Stimulated activated CD4-positive, alpha-beta T cell treated with anti-CD3 and anti-CD28 coated beads, Interleukin-1b, Interleukin-23, amount 100 ng/mL, for 48 hours (primary cell): ENCODE measurements at regions not wholly inside any gene's neighbourhood (a gene's known extent, or its start where the extent isn't known, plus 50 kb on each side); places are given as distances from the start of the nearest gene placed in this dataset.
"Not testable (repeated sequence)": the region's sequence is repeated elsewhere in the genome, so short reads cannot be mapped to it uniquely, and the experiment has no call there.

ENCODE experiments used
- DNase-seq: peaks from one replicate; pipeline ENCODE4 v3.0.0-alpha.2; 2020

GRCh38 chr4:180360113-180360512, 1883.1 kb upstream of the TENM3 start:
- DNase-seq: not testable (repeated sequence)

- no peak for DNase-seq
These were observed 1879.4 kb upstream of the TENM3 start for GRCh38 chr4:180363815-180364214.

- no peak for DNase-seq
These were observed 1870.5 kb upstream of the TENM3 start for GRCh38 chr4:180372691-180373090.

- DNase-seq: no peak
These were observed 1865.5 kb upstream of the TENM3 start for GRCh38 chr4:180377741-180378140.

DNA sequence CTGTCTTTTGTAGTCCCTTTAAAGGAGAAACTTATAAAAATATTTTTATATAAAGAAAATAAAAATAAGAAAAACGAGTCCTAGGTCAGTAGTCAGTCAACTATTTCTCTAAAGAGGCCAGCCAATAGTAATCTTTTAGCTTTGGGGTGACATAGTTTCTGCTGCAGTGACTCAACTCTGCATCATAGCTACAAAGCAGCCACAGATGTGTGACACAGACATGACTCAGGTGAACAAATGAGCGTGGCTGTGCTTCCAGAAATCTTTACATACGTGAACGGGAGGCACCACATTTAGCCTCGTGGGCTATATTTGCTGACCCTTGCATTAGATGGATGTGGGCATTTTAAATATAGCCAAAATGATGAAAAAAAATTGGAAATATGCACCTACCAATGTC, 1862.5 kb upstream of the TENM3 start:
- peak; percentile 12 for DNase-seq

- DNase-seq: no peak
These were observed 1851.6 kb upstream of the TENM3 start for GRCh38 chr4:180391613-180392012.

DNA sequence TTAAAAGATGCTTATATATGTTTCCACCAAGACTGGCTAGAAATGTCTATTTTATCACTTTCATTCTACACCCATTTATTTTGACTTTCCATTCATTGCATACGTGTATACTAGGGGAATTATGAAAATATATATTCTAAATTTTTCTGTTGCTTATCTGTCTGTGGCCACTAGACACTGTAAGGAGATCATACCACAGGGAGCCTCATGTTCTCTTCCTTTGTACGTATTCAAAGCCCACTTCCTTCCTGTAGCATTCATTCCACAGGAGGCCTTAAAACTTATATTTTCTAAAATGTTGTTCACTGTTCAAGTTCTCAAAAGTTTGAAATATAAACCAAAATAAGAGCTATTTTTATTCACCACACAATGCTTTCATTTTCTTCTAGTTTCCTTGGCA, 1848.9 kb upstream of the TENM3 start:
- DNase-seq: no peak

DNA sequence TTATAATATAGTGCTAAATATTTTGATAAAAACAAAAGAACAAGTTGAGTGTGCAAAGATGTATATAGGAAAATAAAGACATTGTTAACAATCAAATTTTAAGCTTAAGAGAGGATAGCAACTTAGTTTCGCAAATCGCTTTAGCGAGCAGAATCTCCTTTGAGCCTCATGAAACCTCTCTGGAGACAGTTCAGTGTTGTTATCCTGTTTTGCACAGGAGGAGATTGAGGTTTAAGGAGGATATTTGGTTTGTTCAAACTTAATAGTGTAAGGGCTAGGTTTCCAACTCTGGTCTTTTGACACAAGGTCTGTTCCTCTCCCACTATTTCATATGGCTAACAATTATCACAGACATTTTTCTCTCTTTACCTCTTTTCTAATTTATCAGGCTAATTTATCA, 1848.5 kb upstream of the TENM3 start:
- no peak for DNase-seq

- no peak for DNase-seq
These were observed 1844.6 kb upstream of the TENM3 start for GRCh38 chr4:180398564-180398963.

GRCh38 chr4:180407275-180407885, 1835.8 kb upstream of the TENM3 start:
- no peak for DNase-seq

DNA sequence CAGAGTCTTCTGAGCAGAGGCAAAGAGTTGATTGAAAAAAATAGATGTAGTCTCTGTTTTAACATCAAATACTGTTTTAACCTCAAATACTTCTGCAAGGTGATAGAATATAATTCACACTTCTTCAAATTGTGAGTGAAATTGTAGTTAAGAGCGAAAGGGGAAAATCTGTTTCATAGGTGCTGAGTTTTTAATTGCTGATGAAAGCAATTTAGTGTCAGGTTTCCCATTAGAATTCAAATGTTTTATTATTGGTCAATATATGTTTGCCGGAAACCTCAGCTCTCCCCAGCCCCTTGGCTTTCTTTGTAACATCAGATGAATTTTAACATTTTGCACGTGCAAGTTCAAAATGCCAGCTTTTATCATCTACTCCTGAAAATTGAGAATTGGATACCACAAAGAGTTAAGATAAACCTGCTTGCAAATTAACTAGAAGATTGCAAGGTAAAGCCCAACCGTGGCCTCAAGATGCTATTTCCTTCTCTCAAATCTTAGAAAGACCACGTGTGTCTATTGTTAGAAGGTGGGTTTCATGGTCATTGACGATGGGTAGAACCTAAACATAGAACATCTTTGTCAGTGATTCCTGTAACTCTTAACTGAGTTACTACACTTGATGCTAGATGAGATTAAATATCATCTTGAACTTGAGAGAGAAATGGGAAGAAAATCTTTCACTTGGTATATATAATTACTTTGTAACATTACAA, 1824.2 kb upstream of the TENM3 start:
- no peak for DNase-seq

DNA sequence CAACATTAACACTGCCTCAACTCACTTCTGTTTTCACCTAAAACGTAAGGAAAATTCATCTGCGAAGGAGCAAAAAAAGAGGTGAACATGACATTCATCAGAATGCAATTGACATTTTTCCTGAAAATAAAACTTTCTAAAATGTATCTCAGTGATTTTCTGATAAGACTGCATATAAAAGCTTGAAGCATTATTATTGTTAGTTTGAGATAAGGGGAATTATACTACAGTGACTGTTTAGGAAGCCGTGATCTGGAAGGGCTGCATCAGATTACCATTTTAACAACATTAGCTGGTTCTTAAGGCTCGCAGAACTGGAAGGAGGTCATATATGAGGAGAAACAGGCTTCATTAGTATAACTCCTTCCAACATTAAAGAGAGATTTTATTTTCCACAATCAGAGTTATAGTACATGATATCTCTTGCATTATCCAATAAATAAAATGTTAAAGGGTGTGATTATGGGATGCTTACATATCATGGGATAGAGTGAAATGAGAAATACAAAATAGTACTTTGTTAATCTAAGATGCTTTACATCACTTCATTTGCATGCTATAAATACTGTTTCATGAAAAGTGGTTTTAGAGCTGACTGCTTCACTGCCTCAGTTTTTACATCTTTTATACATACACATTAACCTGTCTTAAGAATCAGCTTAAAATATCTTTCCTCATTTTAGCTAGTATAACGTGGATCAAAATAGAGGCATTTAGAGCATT, 1820.1 kb upstream of the TENM3 start:
- no peak for DNase-seq

GRCh38 chr4:180423712-180424057, 1819.5 kb upstream of the TENM3 start:
- DNase-seq: no peak

- no peak for DNase-seq
These were observed 1816.3 kb upstream of the TENM3 start for GRCh38 chr4:180426938-180427337.

GRCh38 chr4:180430283-180430682, 1812.9 kb upstream of the TENM3 start:
- no peak for DNase-seq

DNA sequence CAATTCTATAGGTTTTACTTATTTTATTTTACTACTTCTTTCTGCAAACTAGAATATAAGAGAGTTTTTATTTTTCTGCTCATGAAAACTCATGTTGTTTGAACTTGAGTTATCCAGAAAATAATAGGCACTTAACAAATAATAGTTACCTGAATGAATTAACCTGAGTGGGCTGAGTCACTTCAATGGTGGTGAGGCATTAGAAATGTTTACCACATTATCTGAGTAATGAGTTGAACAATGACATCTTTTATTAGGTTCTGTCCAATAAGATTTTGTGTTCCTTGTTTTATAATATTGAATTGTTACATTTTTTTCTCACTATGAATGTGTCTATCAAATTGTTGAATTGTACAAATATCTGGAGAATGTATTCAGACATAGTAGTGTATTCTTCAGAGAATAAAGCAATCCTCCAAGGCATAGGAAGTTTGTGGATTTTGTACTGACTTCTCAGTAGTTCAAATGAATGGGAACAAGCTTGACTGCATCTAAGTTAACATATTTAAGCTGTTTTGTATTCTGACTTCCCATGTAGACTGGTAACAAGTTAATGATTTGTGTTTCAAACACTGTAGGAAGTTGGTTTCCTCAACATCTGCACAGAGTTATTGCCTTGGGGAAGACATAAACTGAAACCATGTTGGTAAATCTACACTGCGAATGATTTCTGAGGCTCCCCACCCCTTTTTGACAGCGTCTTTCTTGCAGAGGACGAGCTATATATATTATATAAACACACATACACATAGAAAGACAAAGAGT, 1808.9 kb upstream of the TENM3 start:
- DNase-seq: no peak

DNA sequence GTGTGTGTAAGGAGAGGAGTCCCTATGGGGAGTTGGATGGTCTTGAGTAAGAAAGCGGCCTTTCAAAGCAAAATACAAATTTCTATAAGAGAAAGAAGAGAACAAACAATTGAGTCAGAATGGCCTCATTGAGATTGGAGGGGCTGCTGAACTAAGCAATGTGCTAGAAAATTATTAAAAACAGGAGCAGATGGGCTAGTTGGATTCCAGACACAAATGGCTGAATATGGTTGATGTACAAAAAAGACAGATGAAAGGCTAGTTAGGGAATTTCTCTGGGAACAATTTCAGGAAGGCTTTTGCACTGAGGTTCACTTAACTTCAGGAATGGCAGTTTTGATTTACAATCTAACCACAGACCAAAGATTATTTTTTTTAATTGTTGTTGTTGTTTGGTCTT, 1806.8 kb upstream of the TENM3 start:
- no peak for DNase-seq

GRCh38 chr4:180437601-180438000, 1805.6 kb upstream of the TENM3 start:
- DNase-seq: no peak

- no peak for DNase-seq
These were observed 1794.9 kb upstream of the TENM3 start for GRCh38 chr4:180448306-180448705.

DNA sequence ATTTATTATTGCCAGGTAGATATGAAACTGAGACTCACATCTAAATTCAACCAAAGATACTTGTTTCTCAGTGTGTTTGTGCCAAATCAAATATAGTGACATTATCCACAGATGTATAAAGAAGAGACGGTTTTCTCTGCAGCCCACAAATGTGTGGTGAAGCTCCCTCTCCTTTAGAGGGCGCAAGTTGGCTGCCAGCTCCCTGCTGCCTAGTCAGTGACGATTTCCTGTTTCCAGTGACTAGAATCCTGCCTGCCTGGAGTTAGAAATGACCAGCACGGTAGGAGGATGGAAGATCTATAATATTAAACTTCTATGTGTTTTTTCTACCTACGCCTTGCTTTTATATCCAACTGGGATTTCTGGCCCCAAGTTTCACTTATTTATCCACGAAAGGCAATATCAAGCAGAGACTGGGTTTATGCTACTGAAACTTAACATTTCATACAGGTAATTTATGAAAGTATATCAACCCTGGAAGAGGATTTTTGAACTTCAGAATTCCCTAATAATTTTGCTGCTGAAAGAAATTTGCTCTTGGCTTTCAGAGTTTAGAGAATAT, 1793.7 kb upstream of the TENM3 start:
- peak; percentile 2 for DNase-seq

DNA sequence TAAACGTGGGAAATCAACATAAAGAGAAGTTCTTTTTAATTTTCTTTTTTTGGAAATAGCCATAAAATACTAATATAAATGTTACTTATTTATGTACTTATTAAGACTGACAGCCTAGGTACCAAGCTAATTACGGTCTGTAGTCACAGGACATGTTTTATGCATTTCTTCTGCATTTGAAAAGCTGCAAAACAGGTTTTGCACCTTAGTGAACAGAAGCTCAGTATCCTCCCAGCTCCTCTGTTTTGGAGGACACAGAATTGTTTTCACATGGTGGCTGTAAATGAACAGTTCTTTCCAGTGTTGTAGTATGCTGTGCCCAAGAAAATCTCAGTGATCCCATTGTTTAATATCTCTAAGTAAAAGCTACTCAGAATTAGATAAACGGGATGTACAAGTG, 1788.0 kb upstream of the TENM3 start:
- DNase-seq: no peak

GRCh38 chr4:180456928-180457327, 1786.3 kb upstream of the TENM3 start:
- DNase-seq: no peak

GRCh38 chr4:180462116-180462515, 1781.1 kb upstream of the TENM3 start:
- no peak for DNase-seq
